Fibroblast of skin of scalp (primary cell): ENCODE measurements at regions not wholly inside any gene's neighbourhood (a gene's known extent, or its start where the extent isn't known, plus 50 kb on each side); places are given as distances from the start of the nearest gene placed in this dataset.
A peak's percentile ranks its signal among the peaks of the same experiment; 100 is the strongest.

Experiments
- DNase-seq: peaks from one replicate; pipeline ENCODE4 v3.0.0-alpha.2; 2013

DNA sequence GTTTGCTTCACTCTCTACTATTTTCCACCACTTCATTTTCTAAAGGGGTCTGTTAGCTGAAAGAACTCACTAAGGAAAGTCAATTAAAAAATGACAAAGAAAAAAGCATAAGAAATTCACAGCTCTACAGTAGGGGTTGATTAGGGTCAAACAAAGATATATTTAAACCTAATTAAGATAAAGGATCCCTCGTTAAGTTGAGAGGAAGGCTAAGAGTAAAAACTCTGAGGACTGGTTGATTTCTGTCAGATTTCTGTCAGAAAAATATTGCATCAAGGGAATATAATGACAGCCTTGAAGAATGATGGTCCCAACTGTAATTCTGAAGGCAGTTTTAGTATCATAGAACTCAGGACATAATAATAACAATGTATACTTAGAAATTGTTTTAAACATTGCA, 218.0 kb downstream of the QDPR start:
- no peak for DNase-seq

DNA sequence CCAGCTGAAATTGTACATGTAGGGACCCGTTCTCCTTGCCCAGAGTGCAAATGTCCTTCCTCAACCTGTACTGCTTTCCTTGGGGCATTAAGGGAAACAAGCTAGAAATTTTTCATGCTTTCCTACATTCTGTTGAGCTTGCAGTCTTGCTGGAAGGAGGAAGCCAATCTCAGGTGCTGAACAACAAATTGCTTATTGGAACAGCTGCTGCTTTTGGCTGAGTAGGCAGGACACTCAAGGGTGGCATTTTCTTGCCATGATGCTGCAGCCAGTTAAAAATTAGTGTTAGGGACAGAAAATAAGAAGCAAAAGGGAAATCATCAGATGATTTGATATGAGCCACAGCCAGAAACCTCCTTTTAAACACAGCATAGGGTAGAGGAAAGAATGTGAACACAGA, 223.7 kb downstream of the QDPR start:
- no peak for DNase-seq

DNA sequence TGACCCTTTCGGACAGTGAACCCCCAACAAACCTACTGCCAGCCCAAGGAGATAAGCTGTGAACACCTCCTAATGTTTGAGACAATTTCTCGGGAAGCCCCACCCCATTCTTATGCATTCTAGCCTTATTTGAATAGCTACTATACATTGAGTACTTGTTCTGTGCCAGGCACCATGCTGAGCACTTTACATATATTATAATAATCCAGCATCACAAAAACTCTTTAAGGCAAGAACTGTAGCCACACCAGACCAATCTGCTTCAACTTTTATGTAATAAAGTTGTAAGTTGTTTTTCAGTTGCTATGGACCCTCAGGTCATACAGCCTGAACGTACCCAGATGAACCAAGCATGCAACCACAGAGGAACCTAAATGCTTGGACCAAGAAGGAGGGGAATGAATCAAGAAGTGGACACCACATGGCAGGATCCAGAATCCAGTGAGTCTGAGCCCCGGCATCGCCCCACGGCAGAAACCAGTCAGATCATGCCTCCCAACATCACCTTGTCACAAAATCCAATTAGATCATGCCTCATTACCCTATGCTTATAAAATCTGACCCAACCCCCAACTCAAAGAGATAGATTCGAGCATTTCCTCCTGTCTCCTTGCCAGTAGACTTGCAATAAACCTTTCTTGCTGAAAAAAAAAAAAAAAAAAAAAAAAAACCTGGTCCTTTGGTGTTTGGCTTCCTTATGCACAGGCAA, 225.0 kb downstream of the QDPR start:
- no peak for DNase-seq

DNA sequence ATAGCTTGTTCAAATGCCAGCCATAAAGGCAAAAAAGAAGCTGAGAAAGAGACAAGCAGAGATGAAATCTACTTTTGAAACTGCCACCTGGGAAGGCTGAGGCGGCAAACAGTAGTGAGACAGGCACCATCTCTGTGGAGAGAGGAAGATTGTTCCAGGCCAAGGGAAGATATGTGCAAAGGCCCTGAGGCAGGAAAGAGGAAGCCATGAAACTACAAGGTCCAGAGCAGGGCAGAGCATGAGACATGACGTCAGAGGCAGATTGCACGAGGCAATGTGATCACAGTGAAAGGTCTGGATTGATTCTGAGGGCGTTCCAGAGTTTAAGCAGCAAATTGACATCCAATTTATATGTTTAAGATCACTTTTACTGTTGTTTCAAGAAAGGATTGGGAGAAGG, 226.1 kb downstream of the QDPR start:
- DNase-seq, result no peak

DNA sequence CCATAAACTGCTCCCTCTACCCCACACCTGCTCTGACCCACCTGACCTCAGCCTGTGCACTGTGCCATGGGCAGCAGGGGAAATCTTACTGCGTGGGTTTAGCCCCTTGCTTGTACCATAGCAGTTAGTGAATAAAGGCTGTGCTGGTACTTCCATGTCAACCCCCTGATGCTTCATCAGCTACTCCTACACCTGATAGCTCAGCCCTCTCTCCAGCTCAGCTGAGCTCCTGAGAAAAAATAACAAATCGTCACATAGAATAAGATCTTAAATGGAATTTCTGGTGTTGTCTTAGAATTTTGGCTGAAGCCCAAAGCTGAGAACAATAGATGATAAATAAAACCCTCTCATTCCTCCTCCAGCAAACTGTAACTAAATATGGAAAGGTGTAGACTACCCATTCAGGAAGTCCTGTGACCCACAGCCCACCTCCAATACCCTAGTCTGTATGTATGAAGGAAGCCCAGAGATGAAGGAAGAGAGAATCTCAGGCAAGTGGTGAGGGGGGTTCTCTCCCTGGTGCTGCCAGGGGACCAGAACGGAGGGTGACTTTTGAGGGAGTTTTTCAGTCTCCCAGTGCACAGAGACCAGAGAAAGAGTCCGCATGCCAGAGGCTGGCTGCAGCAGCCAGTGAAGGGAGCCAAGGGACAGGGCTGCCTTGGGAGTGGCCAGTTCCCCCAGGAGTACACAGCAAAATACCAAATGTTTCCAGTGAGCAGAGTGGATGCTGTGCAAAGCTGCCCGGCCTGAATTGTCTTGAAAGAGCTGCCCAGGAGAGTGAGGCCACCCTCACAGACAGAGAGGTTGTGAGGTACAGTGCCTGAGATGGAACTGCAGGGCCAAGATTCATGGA, 227.3 kb downstream of the QDPR start:
- DNase-seq, result no peak

DNA sequence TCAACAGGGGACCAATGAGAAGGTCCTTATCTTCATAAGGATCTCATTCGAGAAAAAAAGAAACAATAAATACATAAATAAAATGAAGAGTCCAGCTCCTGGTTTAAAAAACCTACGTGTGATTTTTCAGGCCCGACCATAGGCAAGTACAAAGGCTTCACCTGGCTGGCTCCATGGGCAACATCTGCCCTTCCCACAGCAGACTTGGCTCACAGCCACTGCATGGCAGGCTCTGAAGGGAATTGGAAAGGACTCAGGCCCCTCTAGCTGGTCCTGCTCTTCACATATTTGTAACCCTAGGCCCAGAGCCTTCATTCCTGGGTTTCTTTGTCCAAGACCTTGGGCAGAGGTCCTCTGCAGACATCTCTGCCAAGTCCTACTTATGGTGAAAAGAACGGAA, 228.1 kb downstream of the QDPR start:
- no peak for DNase-seq

DNA sequence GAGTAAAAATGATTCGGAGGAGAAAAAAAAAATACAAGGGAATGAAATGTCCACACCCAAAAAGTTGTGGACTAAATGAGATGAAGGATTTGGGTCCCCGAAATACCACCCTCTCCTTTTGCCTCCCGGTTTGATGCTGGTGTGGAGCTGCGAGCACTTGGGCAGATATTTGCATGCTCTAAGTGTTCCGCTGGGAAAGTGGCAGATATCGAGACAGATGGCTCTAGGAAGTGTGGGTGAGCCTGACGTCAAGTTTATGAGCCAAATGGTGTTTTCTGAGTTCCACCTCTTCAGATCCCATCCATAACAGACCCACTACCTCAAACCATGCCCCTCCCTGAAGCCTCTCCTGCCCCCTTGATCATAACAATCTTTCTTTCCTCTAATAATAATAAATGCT, 228.6 kb downstream of the QDPR start:
- no peak for DNase-seq

DNA sequence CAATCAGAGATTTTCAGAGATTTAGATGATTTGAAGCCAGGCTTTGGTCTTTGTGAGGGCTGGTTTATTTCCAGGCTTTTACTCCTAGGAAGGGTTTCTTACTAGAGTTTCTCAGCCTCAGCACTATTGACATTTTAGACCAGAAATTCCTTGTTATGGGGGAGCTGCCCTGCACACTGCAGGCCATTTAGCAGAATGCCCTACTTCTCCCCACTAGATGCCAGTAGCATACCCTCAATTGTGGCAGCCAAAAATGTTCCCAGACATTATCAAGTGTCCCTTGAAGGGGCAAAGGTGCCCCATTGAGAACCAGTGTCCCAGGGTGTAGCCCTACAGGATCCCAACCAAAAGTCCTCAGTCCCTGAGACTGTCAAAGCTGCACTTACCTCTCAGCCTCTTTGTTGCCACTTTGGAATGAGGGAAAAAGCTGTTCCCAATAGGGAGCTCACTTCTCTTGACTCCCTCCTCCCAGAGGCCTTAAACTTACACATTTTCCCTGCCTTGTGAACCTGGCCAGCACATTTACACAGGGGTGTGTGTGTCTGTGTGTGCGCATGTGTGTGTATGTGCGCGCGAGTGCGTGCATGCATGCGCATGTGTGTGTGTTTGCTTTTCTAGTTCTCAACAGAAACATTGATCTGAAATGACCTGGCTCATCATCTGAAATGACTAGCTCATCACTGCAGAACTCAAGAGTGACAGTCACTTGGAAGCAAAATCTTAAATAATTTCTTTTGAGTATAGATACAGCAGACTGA, 231.4 kb downstream of the QDPR start:
- no peak for DNase-seq

DNA sequence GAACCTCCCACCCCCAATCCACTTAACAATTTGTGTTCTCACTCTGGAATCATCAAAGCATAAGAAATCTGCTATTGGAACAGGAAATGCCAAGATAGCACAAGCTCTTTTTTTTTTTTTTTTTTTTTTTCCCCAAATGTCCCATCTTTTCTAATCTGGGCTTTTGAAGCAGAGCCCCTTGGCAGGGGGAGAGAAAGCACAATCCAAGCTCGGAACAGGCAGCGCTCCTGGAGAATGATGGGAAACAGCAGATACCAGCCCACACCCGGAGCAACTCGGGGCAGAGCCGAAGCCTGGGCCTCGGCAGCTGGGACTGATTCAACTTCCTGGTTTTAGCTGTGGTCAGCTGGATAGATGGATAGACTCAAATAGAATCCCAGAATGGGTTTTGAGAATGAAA, 235.1 kb downstream of the QDPR start:
- peak; percentile 52 for DNase-seq

DNA sequence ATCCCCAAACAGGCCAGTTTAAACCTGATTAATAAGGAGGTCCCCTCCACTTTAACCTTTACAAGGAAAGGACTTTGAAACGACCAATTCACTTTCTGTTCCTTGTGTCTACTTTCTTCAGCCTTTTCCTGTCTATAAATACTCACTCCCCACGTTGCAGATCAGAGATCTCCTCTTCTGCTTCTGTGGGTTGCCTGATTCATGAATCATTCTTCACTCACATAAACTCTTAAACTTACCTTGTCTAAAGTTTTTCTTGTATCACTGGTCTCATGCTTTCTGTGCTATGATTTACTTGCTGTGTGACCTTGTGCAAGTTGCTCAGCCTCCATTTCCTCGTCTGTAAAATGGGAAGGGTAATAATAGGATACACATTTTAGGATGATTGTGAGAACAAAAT, 236.1 kb downstream of the QDPR start:
- no peak for DNase-seq

DNA sequence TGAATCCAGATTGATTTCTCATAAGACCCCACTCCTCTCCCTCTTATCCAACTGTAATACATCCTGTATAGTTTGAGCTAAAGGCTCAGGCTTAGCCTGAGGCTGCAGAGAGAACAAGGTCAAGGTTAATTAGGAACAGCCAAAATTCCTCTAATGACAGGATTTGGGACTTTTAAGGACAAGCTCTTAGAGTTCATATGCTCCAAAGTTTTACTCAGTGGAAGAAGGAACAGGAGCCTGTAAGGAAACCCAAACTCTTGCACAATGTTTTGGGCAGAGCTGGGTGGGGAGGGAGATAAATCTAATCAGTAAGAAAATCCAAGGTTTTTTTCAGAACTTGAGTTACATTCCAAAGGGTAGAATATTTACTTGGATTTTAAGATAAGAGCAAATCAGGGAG, 238.8 kb downstream of the QDPR start:
- no peak for DNase-seq

DNA sequence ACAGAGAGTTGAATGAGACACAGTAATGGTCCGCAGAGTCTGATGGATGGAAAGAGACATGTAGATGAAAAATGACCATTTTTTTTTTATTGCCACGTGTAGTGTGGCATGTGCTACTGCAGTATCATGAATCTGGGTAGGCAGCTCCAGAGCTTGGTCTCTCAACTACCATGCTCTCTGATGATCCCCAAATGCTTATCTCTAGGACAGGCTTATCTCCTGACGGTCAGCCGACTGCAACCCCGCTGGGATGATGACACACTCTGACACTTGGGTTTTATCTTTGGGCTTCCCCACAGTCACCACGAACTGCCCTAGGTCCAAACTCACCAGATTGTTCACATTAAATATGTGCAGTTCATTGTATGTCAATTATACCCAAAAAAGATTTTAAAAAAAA, 239.7 kb downstream of the QDPR start:
- DNase-seq, result no peak

DNA sequence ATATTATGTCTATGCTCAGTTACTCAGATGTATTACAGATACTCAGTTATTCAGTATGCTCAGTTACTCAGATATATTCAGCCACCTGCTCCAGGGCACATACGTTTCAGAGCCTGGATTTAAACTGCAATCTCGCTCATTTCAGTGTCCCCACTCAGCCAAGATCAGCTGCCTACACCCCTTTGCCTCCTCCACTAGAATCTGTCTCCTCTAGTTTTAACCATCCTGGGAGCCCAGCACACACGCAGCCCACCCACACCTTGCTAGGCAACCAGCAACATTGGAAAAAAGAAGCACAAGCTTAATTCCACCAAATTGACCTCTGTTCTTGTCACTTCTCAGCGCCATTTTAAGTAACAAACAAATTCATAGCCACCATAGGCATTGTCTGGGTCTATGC, 246.2 kb downstream of the QDPR start:
- no peak for DNase-seq

DNA sequence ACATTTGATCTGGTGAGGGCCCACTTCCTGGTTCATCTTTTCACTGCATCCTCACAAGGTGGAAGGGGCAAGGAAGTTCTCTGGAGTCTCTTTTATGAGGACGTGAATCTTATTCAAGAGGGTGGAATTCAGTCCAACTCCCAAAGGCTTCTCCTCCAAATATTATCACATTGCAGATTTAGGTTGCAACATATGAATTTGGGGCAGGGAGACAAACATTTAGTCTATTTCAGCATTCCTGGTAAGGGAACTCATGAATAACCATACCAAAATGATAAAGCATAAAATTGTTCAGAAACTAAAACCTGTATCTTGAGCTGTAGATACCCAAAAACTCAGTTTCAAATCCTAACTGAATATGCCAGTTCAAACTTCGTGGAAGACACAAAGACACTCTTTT, 246.8 kb downstream of the QDPR start:
- DNase-seq, result no peak

DNA sequence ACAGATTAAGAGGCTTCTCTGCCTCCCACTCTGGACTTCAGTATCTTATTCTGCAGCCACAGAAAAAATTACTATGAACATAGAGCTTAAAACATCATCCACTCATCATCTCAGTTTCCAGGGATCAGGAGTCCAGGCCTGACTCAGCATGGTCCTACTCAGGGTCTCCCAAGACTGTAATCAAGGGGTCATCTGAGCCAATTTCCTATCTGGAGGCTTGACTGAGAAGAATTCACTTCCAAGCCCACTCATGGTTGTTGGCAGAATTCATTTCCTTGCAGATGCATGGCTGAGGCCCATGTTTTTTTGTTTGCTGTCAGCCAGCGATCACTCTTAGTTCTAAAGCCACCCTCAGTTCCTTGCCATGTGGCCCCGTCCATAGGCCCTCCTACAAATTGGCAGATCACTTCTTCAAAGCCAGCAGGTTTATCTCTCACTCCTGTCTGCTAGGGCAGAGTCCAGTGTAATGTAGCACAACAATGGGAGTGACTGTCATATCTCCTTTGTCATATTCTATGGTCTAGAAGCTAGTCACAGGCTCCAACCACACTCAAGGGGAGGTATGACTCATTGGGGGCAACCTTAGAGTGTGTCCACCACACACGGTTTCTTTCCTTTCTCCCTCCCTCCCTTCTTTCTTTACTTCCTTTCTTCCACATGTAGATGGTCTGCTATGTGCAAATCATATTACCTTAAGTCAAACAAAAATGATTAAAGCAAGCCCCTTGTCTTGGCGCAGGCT, 251.6 kb downstream of the QDPR start:
- DNase-seq, result no peak

DNA sequence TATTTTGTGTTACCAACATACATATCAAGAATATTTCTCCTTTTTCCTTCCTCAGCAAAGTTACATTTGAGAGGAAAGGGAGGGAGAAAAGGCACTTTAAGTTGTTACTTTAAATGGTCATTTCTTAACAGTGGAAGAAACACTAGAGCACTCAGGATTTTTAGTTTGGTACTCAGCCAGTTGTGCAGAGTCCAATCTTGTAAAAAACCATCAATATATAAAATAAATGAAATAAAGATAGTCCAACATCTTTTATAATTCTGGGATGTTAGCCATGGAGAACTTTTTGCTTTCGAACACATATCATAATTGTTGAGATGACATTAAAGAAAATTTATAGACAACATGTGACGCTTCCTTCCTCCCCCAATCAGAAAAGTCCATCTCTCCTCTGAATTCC, 253.8 kb downstream of the QDPR start:
- DNase-seq, result no peak

DNA sequence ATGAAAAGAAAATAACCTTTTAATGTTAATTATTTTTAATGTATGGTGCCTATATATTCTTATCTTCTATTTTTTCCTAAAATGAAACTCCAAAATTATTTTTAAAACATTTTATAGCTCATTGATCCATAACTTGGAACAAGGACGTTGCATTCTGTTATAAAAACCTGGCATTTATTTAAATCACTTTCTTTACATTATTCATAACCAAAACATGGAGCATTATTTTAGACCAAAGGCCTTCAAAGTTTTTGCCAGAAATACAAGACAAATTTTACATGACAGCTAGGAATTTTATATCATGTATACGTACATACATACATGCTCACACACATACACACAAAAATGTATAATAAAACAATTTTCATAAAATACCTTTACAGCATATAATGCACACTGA, 259.8 kb downstream of the QDPR start:
- DNase-seq, result no peak

DNA sequence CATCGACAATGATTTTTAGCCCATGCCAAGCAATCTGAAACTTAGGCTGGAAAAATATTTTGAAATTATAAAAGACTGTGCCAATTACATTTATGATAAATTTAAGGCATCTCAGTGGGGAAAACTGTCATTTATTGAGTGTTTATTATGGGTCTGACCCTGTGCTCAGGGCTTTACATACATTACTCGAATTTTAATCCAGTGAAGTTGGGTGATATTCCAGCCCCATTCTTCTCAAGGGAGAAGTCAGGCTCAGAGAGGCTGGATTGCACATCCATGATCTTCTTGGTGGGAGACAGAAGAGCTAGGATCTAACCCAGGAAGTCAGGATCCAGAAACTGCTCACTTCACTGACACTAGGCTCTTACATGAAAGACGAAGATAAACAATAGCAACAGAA, 260.8 kb downstream of the QDPR start:
- DNase-seq, result no peak

DNA sequence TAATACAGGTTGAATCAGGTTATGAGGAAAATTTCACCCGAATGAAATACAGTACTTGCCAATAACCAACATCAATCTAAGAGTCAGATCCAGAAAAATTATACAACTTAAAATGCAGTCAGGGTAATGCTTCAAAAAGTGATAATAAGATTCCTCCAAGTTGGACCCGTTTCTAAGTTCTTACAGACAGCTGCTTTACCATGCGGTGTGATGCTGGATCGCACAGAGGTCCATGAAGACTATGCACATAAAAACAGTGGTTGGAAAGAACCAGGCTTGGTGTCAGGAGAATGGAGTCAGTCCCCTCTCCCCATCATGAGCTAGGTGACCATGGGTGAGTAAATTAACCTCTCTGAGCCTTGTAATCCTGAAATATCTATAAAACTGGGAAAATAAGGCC, 261.3 kb downstream of the QDPR start:
- DNase-seq, result no peak

DNA sequence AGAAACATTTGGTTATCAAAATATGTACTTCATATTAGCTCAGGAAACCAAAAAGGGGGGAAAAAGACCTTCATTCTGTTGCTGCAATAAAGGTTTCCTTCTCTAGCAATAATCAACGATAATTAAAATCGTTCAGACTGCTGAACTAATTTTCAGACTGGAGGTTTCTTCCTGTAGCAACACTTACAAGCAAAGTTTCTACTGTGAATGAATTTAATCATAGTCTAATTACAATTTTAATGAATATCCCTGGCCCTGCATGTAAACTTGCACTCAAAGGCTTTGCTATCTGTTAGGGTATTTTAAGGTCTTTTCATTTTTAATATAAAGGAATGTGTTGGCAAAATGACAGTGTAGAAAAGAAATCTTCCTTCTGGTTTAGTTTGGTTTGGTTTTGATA, 265.2 kb downstream of the QDPR start:
- no peak for DNase-seq

DNA sequence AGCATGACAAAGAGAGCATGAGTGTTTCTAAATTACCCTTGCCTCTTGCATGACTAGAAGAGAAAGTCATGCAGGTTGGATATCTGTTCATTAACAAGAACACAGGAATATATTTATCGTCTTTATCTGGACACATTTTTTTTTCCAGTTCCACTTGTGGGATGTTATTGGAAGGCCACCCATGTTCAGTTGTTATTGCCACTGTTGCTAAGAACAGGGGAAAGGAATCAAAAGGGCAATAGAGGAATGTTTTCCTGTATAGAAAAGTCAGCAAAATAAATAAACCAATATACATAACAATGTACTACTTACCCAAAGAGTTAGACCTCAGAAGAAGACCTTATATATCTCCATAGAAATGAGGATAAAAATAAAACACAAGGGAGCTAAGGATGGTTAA, 270.1 kb downstream of the QDPR start:
- DNase-seq, result no peak

DNA sequence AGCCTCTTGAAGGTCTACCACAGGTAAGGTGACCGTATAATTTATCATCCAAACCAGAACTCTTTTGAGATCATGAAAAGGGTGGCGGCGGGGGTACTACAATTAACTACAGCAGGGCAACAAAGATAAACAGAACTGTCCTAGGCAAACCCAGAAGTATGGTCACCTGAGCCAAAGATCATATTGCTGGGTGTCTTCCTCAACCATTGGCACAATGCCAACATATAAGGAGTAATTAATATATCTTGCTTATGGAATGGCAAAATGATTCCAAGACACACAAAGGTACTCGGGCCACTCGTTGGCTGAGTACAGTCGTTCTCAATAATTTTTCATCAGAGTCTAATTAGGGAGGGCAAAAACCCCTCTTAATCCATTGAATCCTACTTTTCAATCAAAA, 273.3 kb downstream of the QDPR start:
- DNase-seq, result no peak

DNA sequence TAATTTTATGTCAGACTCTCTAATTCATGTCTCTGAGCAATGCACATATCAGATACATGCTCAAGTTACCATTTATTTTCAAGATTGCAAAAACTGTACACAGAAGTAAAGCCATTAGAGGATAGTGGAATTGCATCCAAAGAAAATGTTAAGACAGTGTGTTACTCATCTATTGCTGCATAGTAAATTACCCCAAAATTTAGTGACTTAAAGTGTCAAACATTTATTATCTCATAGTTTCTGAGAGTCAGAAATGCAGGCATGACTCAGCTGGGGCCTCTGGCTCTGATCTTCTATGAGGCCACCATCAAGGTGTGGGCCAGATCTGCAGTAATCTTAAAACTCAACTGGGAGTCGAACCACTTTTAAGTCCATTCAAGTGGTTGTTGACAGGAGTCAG, 275.2 kb downstream of the QDPR start:
- DNase-seq, result peak; percentile 78
